ENCODE measurements at regions not wholly inside any gene's neighbourhood (a gene's known extent, or its start where the extent isn't known, plus 50 kb on each side); places are given as distances from the start of the nearest gene placed in this dataset.

GRCh38 chr20:50391444-50392137 is 118.6 kb upstream of the PTPN1 start:
- TF ChIP-seq CTCF (conservative IDR thresholded peaks at IDR 0.05): no peak
- TF ChIP-seq EZH2 (IDR thresholded peaks at IDR 0.05; ENCODE audit: low read depth): no peak

Measured in PC-9 (cell line).